ENCODE measurements at regions not wholly inside any gene's neighbourhood (a gene's known extent, or its start where the extent isn't known, plus 50 kb on each side); places are given as distances from the start of the nearest gene placed in this dataset.

DNA sequence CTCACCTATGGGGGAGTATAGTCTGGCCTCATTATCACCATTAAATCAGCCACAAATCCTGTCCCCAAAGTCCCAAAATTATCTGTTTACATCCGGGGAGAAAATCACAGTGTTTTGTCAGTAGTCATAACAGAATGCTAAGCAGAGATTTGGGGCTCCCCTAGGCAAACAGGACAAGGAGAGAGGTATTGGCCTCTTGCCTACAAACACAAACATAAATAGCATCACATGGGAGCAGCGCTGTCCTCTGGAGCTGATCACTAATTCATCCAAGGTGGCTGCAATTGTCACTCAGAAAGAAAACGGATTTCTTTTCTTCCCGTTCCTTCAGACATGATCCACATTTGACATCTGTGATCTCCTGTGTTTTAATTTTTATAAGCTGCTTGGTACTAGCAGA, 1028.1 kb downstream of the NTRK3 start:
- Histone ChIP-seq H3K9me3 (ENCODE audit: control insufficient read depth, low read length) (no peaks in the 10 kb centered on the region), H3K4me1 (ENCODE audit: control insufficient read depth, insufficient read depth, low read length) (peaks cover 7% of the 10 kb centered on the region), H3K4me3 (ENCODE audit: low read length) (no peak overlapping the region), H3K9ac (ENCODE audit: low read length) (no peak overlapping the region), H3K27me3 (replicated peaks; ENCODE audit: control insufficient read depth, insufficient read depth, low read length) (no peaks in the 10 kb centered on the region), H3K36me3 (ENCODE audit: control insufficient read depth, insufficient read depth, low read length, severe bottlenecking) (no peaks in the 10 kb centered on the region)
- no peak for DNase-seq (ENCODE audit: low read depth)

DNA sequence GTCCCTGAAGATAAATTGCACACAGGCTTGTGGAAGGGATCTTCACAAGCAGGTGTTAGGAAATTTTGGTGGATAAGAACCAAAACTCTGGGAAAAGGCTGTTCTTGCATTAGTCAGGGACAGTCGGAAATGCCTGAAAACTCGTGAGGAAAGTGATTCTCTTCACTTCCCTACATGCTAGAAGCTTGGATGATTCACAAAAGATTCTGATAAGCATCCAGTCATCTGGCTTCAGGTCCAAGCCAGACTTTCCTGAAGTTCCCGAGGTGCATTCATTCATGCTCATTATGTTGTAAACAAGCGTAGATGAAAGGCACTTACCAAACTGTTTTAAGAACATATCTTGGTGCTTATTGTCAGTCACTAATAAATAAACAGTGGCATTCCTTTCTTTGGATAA, 1028.7 kb downstream of the NTRK3 start:
- no peaks in the 10 kb centered on the region for H3K9me3 ChIP-seq (ENCODE audit: control insufficient read depth, low read length)
- no peak overlapping the region for H3K4me3 ChIP-seq (ENCODE audit: low read length)
- H3K4me1 ChIP-seq (ENCODE audit: control insufficient read depth, insufficient read depth, low read length): peaks cover 7% of the 10 kb centered on the region
- no peak for DNase-seq (ENCODE audit: low read depth)
- no peaks in the 10 kb centered on the region for H3K36me3 ChIP-seq (ENCODE audit: control insufficient read depth, insufficient read depth, low read length, severe bottlenecking)
- H3K9ac ChIP-seq (ENCODE audit: low read length): no peak overlapping the region
- no peaks in the 10 kb centered on the region for H3K27me3 ChIP-seq (replicated peaks; ENCODE audit: control insufficient read depth, insufficient read depth, low read length)

DNA sequence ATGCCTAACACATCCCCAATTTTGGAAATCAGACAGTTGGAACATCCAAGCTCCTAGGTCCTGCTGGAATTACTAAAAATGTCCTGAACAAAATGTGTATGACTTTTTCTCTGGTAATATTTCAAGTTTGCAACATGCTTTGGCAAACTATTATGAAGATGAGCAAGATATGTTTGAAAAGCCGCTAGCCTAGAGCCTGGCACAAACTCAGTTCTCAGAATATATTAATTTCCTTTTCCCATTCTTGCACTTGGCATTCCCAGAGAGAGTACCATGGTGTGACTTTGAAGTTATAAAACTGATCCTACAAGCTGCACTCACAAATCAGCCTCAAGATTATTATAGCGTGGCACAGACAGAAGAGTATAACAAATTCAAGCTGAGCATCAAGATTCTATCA, 1031.1 kb downstream of the NTRK3 start:
- no peak overlapping the region for H3K9ac ChIP-seq (ENCODE audit: low read length)
- no peaks in the 10 kb centered on the region for H3K9me3 ChIP-seq (ENCODE audit: control insufficient read depth, low read length)
- no peak for DNase-seq (ENCODE audit: low read depth)
- no peaks in the 10 kb centered on the region for H3K27me3 ChIP-seq (replicated peaks; ENCODE audit: control insufficient read depth, insufficient read depth, low read length)
- peaks cover 9% of the 10 kb centered on the region for H3K4me1 ChIP-seq (ENCODE audit: control insufficient read depth, insufficient read depth, low read length)
- H3K36me3 ChIP-seq (ENCODE audit: control insufficient read depth, insufficient read depth, low read length, severe bottlenecking): no peaks in the 10 kb centered on the region
- no peak overlapping the region for H3K4me3 ChIP-seq (ENCODE audit: low read length)

DNA sequence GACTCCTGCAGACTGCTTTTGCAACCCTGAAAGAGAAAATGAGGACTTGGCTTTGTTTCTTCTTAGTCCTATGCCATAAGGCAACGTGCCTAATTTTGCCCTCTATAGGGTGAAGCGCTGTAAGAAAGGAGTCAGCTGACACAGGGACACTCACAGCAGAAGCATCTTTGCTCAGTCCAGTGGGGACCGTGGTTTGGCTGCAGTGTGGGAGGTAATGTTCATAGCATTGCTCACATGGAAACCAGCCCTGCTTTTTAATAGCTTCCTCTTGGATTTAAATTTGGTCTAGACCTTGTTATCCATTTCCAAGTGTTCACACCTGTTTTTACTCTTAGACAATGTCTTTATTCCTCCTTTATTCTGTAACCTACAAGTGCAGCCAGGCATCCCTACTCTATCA, 1032.1 kb downstream of the NTRK3 start:
- no peak overlapping the region for H3K4me3 ChIP-seq (ENCODE audit: low read length)
- no peaks in the 10 kb centered on the region for H3K36me3 ChIP-seq (ENCODE audit: control insufficient read depth, insufficient read depth, low read length, severe bottlenecking)
- H3K9me3 ChIP-seq (ENCODE audit: control insufficient read depth, low read length): no peaks in the 10 kb centered on the region
- no peak for DNase-seq (ENCODE audit: low read depth)
- no peak overlapping the region for H3K9ac ChIP-seq (ENCODE audit: low read length)
- peaks cover 19% of the 10 kb centered on the region for H3K4me1 ChIP-seq (ENCODE audit: control insufficient read depth, insufficient read depth, low read length)
- H3K27me3 ChIP-seq (replicated peaks; ENCODE audit: control insufficient read depth, insufficient read depth, low read length): no peaks in the 10 kb centered on the region

DNA sequence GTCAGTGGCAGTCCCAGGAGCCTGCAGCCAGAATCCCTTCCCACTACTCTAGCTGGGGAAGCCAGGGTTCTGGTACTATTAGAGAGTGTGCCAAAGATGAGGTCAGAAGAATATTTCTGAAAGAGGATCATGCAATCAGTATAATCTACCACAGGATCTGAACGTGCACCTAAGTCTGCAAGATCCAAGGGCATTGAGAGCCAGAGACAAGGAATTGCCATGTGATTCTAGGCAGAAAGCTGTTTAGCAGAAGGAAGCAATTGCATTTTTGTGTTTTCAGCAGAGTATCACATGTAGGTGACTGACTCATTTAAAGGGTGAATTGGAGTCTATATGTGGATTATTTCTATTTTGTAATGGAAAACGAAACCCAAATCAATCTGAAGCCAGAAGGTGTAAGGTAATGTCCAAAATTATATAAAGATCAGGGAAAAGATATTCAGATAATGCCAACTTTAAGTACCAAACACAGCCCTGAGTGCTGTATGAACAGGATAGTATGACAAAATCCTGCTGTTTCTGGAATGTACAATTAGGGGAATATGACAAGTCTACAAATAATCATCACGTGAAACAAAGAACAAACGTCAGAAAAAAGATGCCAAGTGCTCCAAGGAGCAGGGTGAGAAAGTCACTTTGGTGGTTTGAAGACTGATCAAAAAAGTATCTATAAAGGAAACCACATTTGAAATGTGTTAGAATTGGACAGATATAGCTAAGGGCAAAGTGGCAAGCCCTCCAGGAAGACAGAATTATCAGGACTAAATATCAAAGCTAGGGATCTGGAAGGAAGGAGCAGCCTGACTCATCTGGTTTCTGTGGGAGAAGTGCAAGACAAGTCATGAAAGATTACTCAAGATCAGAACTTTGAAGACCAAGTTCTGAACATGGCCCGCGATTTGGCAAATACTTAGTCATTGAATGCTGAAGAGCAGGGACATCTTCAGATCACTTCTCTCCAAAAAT, 1036.6 kb downstream of the NTRK3 start:
- H3K27me3 ChIP-seq (replicated peaks; ENCODE audit: control insufficient read depth, insufficient read depth, low read length): no peaks in the 10 kb centered on the region
- peaks cover 17% of the 10 kb centered on the region for H3K4me1 ChIP-seq (ENCODE audit: control insufficient read depth, insufficient read depth, low read length)
- DNase-seq (ENCODE audit: low read depth): no peak
- H3K4me3 ChIP-seq (ENCODE audit: low read length): no peak overlapping the region
- H3K36me3 ChIP-seq (ENCODE audit: control insufficient read depth, insufficient read depth, low read length, severe bottlenecking): no peaks in the 10 kb centered on the region
- H3K9ac ChIP-seq (ENCODE audit: low read length): no peak overlapping the region
- no peaks in the 10 kb centered on the region for H3K9me3 ChIP-seq (ENCODE audit: control insufficient read depth, low read length)

DNA sequence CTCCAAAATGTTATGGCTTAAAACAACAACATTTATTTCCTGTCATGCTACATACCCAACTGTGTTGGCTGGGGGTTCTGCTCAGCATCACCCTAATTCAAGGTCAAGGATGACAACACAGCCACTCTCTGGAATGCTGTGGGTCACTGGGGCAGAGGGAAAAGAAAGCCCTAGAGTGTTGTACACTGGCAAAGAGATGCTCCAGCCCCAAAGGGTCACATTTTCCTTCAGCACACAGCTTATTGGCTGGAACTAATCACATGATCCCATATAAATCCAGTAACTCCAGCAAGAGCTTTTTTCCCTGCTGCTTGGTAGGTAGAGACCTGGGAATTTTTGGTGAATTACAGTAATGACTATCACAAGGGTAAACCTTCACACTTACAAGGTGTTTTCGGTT, 1041.4 kb downstream of the NTRK3 start:
- Histone ChIP-seq H3K27me3 (replicated peaks; ENCODE audit: control insufficient read depth, insufficient read depth, low read length) (no peaks in the 10 kb centered on the region), H3K4me3 (ENCODE audit: low read length) (no peak overlapping the region), H3K9me3 (ENCODE audit: control insufficient read depth, low read length) (no peaks in the 10 kb centered on the region), H3K9ac (ENCODE audit: low read length) (no peak overlapping the region), H3K36me3 (ENCODE audit: control insufficient read depth, insufficient read depth, low read length, severe bottlenecking) (no peaks in the 10 kb centered on the region), H3K4me1 (ENCODE audit: control insufficient read depth, insufficient read depth, low read length) (peaks cover 24% of the 10 kb centered on the region)
- DNase-seq (ENCODE audit: low read depth): no peak

DNA sequence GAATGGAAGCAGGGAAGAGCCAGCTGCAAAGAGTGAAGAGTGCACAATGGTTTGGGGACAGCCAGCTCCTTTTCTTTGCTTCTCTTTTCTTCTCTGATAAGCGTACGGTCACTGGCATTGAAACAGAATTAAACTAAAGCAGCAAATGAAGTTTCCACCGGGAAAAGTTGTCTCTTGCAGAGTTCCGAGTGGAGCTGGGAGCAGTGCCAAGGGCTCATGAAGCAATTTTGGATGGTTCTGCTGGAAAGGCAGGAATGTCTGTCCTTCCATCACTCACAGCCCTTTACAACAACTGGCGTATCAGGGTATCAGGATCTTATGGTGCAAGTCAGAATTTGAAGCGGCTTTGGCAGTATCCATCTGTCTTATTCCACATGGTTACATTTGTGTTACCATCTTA, 1042.9 kb downstream of the NTRK3 start:
- Histone ChIP-seq H3K27me3 (replicated peaks; ENCODE audit: control insufficient read depth, insufficient read depth, low read length) (no peaks in the 10 kb centered on the region), H3K36me3 (ENCODE audit: control insufficient read depth, insufficient read depth, low read length, severe bottlenecking) (no peaks in the 10 kb centered on the region), H3K4me1 (ENCODE audit: control insufficient read depth, insufficient read depth, low read length) (peaks cover 18% of the 10 kb centered on the region), H3K9ac (ENCODE audit: low read length) (no peak overlapping the region), H3K9me3 (ENCODE audit: control insufficient read depth, low read length) (no peaks in the 10 kb centered on the region), H3K4me3 (ENCODE audit: low read length) (no peak overlapping the region)
- DNase-seq (ENCODE audit: low read depth): no peak

DNA sequence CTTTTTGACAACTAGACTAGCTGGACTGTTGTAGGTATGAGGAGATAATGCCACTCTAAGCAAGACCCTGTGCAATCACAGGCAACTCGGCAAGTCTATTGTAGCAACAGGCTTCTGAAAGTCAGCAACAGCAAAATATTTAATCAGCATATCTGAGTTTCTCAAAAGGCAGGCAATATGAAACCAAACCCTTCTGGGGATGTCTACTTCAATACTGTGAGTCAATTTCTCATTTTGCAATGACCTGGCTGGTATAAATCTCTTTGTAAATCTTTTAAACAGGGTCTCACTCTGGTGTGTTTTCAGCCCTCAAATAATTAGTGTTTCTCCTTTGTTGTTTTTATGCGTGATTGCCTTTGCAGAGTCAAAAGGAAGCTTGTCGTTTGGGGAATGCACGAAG, 1044.5 kb downstream of the NTRK3 start:
- Histone ChIP-seq H3K9ac (ENCODE audit: low read length) (no peak overlapping the region), H3K4me3 (ENCODE audit: low read length) (no peak overlapping the region), H3K27me3 (replicated peaks; ENCODE audit: control insufficient read depth, insufficient read depth, low read length) (no peaks in the 10 kb centered on the region), H3K36me3 (ENCODE audit: control insufficient read depth, insufficient read depth, low read length, severe bottlenecking) (no peaks in the 10 kb centered on the region), H3K9me3 (ENCODE audit: control insufficient read depth, low read length) (no peaks in the 10 kb centered on the region), H3K4me1 (ENCODE audit: control insufficient read depth, insufficient read depth, low read length) (peaks cover 26% of the 10 kb centered on the region)
- DNase-seq (ENCODE audit: low read depth): peak; percentile 1

DNA sequence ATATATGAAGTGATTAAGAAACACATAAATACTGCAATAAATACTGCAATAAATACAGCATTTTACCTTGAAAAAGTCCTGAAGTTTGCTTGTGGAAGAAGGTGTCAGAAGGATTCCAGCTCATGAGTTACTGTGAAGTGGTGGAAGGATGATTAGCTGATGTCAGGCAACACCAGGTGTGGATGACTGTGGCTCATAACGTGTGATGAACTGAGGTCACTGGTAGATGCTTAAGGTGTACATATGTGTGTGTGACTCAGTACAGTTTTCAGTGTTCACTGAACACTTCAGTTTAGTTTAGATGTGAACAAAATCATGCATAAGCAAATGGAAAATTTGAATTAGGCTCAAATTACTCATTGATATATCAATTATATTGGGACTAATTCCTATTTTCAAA, 1045.0 kb downstream of the NTRK3 start:
- H3K4me1 ChIP-seq (ENCODE audit: control insufficient read depth, insufficient read depth, low read length): peaks cover 26% of the 10 kb centered on the region
- DNase-seq (ENCODE audit: low read depth): no peak

DNA sequence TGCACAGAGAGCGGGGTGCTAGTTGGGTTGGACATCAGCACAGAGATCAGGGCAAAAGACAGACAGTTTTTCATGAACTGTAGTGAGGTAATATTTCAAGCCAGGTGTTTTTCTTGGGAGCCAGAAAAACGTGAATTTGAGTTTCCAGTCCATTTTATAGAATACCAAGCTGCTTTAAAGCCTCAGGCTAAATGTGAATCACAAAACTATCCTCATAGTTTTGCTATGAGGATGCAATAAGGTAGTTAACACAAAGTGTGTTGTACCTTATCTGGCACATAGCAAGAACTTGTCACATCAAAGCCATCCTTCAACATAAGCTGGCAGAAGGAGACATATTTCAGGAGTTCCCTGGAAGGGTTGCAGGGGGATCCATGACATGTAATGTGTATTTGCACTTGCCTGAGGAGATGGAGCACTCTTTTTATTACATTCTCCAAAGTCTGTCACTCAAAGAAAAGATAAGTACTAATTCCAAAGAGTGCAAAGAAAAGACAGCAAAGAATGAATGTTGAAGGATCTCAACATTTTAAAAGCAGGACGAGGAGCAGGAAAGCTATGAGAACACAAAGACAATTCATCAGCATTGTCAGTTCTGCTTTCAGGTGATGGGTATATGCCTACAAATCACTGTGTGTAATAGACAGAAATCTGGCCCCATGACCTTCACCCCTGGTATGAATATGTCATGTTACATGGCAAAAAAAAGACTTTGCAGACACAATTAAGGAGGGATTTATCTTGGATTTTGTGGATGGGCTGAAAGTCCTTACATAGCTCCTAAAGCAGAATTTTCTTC, 1046.4 kb downstream of the NTRK3 start:
- Histone ChIP-seq H3K9ac (ENCODE audit: low read length) (no peak overlapping the region), H3K4me1 (ENCODE audit: control insufficient read depth, insufficient read depth, low read length) (peaks cover 26% of the 10 kb centered on the region), H3K9me3 (ENCODE audit: control insufficient read depth, low read length) (no peaks in the 10 kb centered on the region), H3K36me3 (ENCODE audit: control insufficient read depth, insufficient read depth, low read length, severe bottlenecking) (no peaks in the 10 kb centered on the region), H3K4me3 (ENCODE audit: low read length) (no peak overlapping the region), H3K27me3 (replicated peaks; ENCODE audit: control insufficient read depth, insufficient read depth, low read length) (no peaks in the 10 kb centered on the region)
- no peak for DNase-seq (ENCODE audit: low read depth)

More for the DNA sequence above, 1045.0 kb downstream of the NTRK3 start:
- Histone ChIP-seq H3K9me3 (ENCODE audit: control insufficient read depth, low read length) (no peaks in the 10 kb centered on the region), H3K9ac (ENCODE audit: low read length) (no peak overlapping the region), H3K36me3 (ENCODE audit: control insufficient read depth, insufficient read depth, low read length, severe bottlenecking) (no peaks in the 10 kb centered on the region), H3K27me3 (replicated peaks; ENCODE audit: control insufficient read depth, insufficient read depth, low read length) (no peaks in the 10 kb centered on the region), H3K4me3 (ENCODE audit: low read length) (no peak overlapping the region)

DNA sequence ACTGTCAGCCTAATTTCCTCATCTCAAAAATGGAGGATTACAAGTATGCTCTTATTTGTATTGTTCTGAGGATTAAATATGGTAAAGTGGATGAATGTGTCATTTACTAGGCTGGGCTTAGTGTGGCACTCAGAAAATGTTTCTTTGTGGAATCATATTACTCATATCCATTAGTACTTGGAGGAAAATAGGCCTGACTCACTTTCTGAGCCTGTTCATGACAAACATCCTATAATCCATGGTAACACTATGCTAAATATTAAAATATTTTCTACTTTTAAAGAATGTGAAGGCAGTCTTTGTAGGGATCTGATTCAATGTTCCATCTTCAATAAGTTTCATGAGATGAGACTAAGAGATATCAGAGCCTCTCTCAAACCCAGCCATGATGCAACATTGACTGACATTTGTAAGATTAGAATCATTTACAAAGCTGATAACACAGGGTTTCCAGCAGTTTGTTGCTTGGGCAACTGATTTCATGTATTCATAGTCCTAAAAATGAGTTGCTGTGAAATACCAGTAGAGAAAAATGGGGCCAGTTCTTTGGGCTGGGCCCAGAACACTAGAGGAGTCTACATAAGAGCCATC, 1048.5 kb downstream of the NTRK3 start:
- H3K36me3 ChIP-seq (ENCODE audit: control insufficient read depth, insufficient read depth, low read length, severe bottlenecking): no peaks in the 10 kb centered on the region
- peaks cover 22% of the 10 kb centered on the region for H3K4me1 ChIP-seq (ENCODE audit: control insufficient read depth, insufficient read depth, low read length)
- H3K9ac ChIP-seq (ENCODE audit: low read length): no peak overlapping the region
- no peaks in the 10 kb centered on the region for H3K27me3 ChIP-seq (replicated peaks; ENCODE audit: control insufficient read depth, insufficient read depth, low read length)
- no peak overlapping the region for H3K4me3 ChIP-seq (ENCODE audit: low read length)
- no peaks in the 10 kb centered on the region for H3K9me3 ChIP-seq (ENCODE audit: control insufficient read depth, low read length)
- peak; percentile 1 for DNase-seq (ENCODE audit: low read depth)

All from adipocyte (in vitro differentiated cells).